HCT116 (cell line): ENCODE measurements at regions not wholly inside any gene's neighbourhood (a gene's known extent, or its start where the extent isn't known, plus 50 kb on each side); places are given as distances from the start of the nearest gene placed in this dataset.

Source experiments
- ATAC-seq: fragments of 200-7000 bp; cut with Tn5 transposase; 2 replicates; pipeline ENCODE4 v1.9.1; 2020; ENCODE audit warnings: mild to moderate bottlenecking, moderate library complexity
- BruUV-seq: library from RNA; stranded (reverse); fragments of 400-500 nt; replicated peaks from 2 replicates; lab custom pipeline; 2021; lab: Mats Ljungman, UMichigan
- CTCF ChIA-PET: fragments of 300-600 bp; sonication (Branson Sonifier 250); formaldehyde crosslinking; loops from one replicate; lab custom pipeline; 2021; ENCODE audit warnings: antibody characterized with exemption; lab: Charles Lee
- POLR2A ChIA-PET: fragments of 300-600, 350-600 bp; sonication (Branson Sonifier 250); formaldehyde crosslinking; loops from one replicate; lab custom pipeline; 2021; ENCODE audit warnings: antibody characterized with exemption; lab: Charles Lee
- RAD21 ChIA-PET, 2 experiments: fragments of 300-600 bp; sonication (Branson Sonifier 250); formaldehyde crosslinking; loops; one replicate each; lab custom pipeline; 2023; ENCODE audit warnings: low total read pairs in 2 of 2; ENCODE audit not compliant: uncharacterized antibody in 2 of 2, unreplicated experiment in 2 of 2, low non-redundant PET in 1 of 2; lab: Charles Lee
- DNase-seq: peaks from one replicate; pipeline ENCODE4 v3.0.0-alpha.2; 2010; ENCODE audit warnings: low read depth, low spot score
- H2AFZ ChIP-seq: fragments of 200-600 bp; shearing (Covaris generic), sonication (generic); 2 replicates; pipeline ENCODE4 v1.6.1; 2017; ENCODE audit warnings: low read depth, mixed run types, mixed read lengths, antibody characterized with exemption, low read length; ENCODE audit not compliant: poor library complexity, severe bottlenecking
- H3K27ac ChIP-seq: 2 replicates; pipeline ENCODE4 v1.5.1; 2012; ENCODE audit warnings: low read depth, low read length
- H3K27me3 ChIP-seq: fragments of 200-600 bp; sonication (generic); 2 replicates; pipeline ENCODE4 v1.6.1; 2016; ENCODE audit warnings: mixed run types, low read length, mixed read lengths; ENCODE audit not compliant: insufficient read depth
- H3K36me3 ChIP-seq, 2 experiments: fragments of 200-500 bp in 1 of 2; fragments of 200-600 bp in 1 of 2; sonication (Bioruptor generic) in 1 of 2; sonication (generic) in 1 of 2; 2 replicates each; pipeline versions ENCODE4 v1.5.1 to v1.6.1; 2014 to 2016; ENCODE audit warnings: low read length in 2 of 2, inconsistent platforms in 1 of 2, mixed read lengths in 1 of 2, mixed run types in 1 of 2; ENCODE audit not compliant: insufficient read depth in 2 of 2, control insufficient read depth in 1 of 2
- H3K4me1 ChIP-seq, 2 experiments: fragments of 200-600 bp in 1 of 2; sonication (generic) in 1 of 2; 2 replicates each; pipeline versions ENCODE4 v1.5.1 to v1.6.1; 2012 to 2017; ENCODE audit warnings: low read length in 2 of 2, inconsistent platforms in 1 of 2, mild to moderate bottlenecking in 1 of 2, mixed read lengths in 1 of 2, mixed run types in 1 of 2, moderate library complexity in 1 of 2; ENCODE audit not compliant: insufficient read depth in 2 of 2, control insufficient read depth in 1 of 2
- H3K4me2 ChIP-seq: fragments of 200-600 bp; sonication (generic); 2 replicates; pipeline ENCODE4 v1.6.1; 2017; ENCODE audit warnings: mixed run types, low read length, mixed read lengths
- H3K4me3 ChIP-seq, 2 experiments: fragments of 200-600 bp in 1 of 2; sonication (generic) in 1 of 2; replicated peaks in 1 of 2; 2 replicates each; pipeline ENCODE4 v1.5.1; 2011 to 2016; ENCODE audit warnings: low read length in 2 of 2, control low read depth in 1 of 2, low read depth in 1 of 2, mild to moderate bottlenecking in 1 of 2, mixed read lengths in 1 of 2, mixed run types in 1 of 2
- H3K79me2 ChIP-seq: fragments of 200-600 bp; sonication (generic); 2 replicates; pipeline ENCODE4 v1.6.1; 2017; ENCODE audit warnings: mild to moderate bottlenecking, mixed run types, low read length, moderate library complexity, mixed read lengths; ENCODE audit not compliant: insufficient read depth
- H3K9ac ChIP-seq: fragments of 200-600 bp; sonication (generic); 2 replicates; pipeline ENCODE4 v1.6.1; 2016; ENCODE audit warnings: low read length, mixed read lengths
- H3K9me2 ChIP-seq: fragments of 200-600 bp; sonication (generic), shearing (Covaris generic); 2 replicates; pipeline ENCODE4 v1.6.1; 2017; ENCODE audit warnings: mixed run types, mild to moderate bottlenecking, moderate library complexity; ENCODE audit not compliant: insufficient read depth
- H3K9me3 ChIP-seq, 2 experiments: fragments of 200-500 bp in 1 of 2; fragments of 200-600 bp in 1 of 2; sonication (Bioruptor generic) in 1 of 2; sonication (generic) in 1 of 2; 2 replicates each; pipeline ENCODE4 v1.6.1; 2014 to 2017; ENCODE audit warnings: low read length in 2 of 2, mixed read lengths in 2 of 2, inconsistent platforms in 1 of 2, low read depth in 1 of 2, mild to moderate bottlenecking in 1 of 2, mixed run types in 1 of 2, moderate library complexity in 1 of 2; ENCODE audit not compliant: control insufficient read depth in 1 of 2, insufficient read depth in 1 of 2
- H4K20me1 ChIP-seq: fragments of 200-600 bp; sonication (generic), shearing (Covaris generic); 2 replicates; pipeline ENCODE4 v1.6.1; 2017; ENCODE audit warnings: mixed run types, mild to moderate bottlenecking, moderate library complexity; ENCODE audit not compliant: insufficient read depth
- ELF1 ChIP-seq: IDR thresholded peaks from 2 replicates; pipeline ENCODE4 v1.6.1; 2012; ENCODE audit warnings: low read depth, borderline replicate concordance
- EZH2 ChIP-seq: fragments of 200-600 bp; sonication (generic); IDR thresholded peaks from 2 replicates; pipeline ENCODE4 v1.6.1; 2017; ENCODE audit warnings: antibody characterized with exemption, mixed run types
- EZH2phosphoT487 ChIP-seq: fragments of 200-600 bp; IDR thresholded peaks from 2 replicates; pipeline ENCODE4 v1.6.1; 2018; ENCODE audit warnings: antibody characterized with exemption, borderline replicate concordance
- SIN3A ChIP-seq: IDR thresholded peaks from 2 replicates; pipeline ENCODE4 v1.6.1; 2012; ENCODE audit warnings: low read depth
- SRF ChIP-seq: IDR thresholded peaks from 2 replicates; pipeline ENCODE4 v1.6.1; 2012; ENCODE audit warnings: low read depth
- TCF7L2 ChIP-seq: IDR thresholded peaks from 2 replicates; pipeline ENCODE4 v1.7.0; 2011; ENCODE audit warnings: borderline replicate concordance, inconsistent platforms; ENCODE audit not compliant: insufficient read depth, insufficient read length; ENCODE audit errors: extremely low read depth
- ZNF274 ChIP-seq: fragments of 200-500 bp; sonication (Bioruptor generic); IDR thresholded peaks from 2 replicates; pipeline ENCODE4 v1.6.1; 2014; ENCODE audit warnings: mild to moderate bottlenecking, low read depth, low read length, inconsistent platforms
- intact Hi-C: fragments of 100-400 bp; cut with micrococcal nuclease; formaldehyde crosslinking; loops from 2 replicates; pipeline ENCODE4 v1.10.0; 2022
- TF ChIP-seq, protein P1 (sequence below): IDR thresholded peaks from 2 replicates; pipeline ENCODE4 v1.6.1; 2012
- TF ChIP-seq, protein P2 (sequence below), 3 experiments: fragments of 200-600 bp in 1 of 3; sonication (generic) in 1 of 3; IDR thresholded peaks in 2 of 3; conservative IDR thresholded peaks in 1 of 3; 2 replicates each; pipeline ENCODE4 v1.5.1; 2012 to 2017; ENCODE audit warnings: low read depth in 2 of 3, low read length in 2 of 3, antibody characterized with exemption in 1 of 3, borderline replicate concordance in 1 of 3, control low read depth in 1 of 3, mild to moderate bottlenecking in 1 of 3, mixed read lengths in 1 of 3, mixed run types in 1 of 3, moderate library complexity in 1 of 3; ENCODE audit not compliant: insufficient read depth in 1 of 3
- TF ChIP-seq, protein P3 (sequence below): IDR thresholded peaks from 2 replicates; pipeline ENCODE4 v1.6.1; 2012

DNA sequence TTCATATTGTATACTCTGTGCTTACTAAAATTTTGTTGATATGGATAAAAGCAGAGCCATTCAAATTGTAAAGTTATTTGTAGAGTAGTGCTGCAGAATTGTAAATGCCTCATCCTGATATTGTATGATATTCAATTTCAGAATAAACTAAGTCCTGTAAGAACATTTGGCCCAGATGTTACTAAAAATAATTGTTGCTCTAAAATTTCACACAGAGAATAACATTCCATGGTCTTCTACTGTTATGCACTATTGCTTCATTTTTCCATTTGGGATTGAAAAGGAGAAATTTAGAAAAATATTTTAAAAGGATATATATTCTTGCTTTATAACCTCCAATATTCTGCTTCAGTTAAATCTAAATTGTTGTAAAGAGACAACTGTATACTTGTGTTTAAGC, 195.6 kb downstream of the LARP7 start:
- TF ChIP-seq ZNF274, result no peak
- no peak for TF ChIP-seq EZH2
- no peak for TF ChIP-seq ELF1
- TF ChIP-seq, protein P1, sequence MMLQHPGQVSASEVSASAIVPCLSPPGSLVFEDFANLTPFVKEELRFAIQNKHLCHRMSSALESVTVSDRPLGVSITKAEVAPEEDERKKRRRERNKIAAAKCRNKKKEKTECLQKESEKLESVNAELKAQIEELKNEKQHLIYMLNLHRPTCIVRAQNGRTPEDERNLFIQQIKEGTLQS, result no peak
- no peak for TF ChIP-seq TCF7L2
- TF ChIP-seq SRF, result no peak
- TF ChIP-seq, protein P2, sequence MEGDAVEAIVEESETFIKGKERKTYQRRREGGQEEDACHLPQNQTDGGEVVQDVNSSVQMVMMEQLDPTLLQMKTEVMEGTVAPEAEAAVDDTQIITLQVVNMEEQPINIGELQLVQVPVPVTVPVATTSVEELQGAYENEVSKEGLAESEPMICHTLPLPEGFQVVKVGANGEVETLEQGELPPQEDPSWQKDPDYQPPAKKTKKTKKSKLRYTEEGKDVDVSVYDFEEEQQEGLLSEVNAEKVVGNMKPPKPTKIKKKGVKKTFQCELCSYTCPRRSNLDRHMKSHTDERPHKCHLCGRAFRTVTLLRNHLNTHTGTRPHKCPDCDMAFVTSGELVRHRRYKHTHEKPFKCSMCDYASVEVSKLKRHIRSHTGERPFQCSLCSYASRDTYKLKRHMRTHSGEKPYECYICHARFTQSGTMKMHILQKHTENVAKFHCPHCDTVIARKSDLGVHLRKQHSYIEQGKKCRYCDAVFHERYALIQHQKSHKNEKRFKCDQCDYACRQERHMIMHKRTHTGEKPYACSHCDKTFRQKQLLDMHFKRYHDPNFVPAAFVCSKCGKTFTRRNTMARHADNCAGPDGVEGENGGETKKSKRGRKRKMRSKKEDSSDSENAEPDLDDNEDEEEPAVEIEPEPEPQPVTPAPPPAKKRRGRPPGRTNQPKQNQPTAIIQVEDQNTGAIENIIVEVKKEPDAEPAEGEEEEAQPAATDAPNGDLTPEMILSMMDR (IDR thresholded peaks at IDR 0.05 in 2 of 3, conservative IDR thresholded peaks at IDR 0.05 in 1 of 3; ENCODE audit: borderline replicate concordance in 1 of 3, insufficient read depth in 1 of 3, low read depth in 2 of 3, low read length in 2 of 3), result no peak
- TF ChIP-seq SIN3A, result no peak
- TF ChIP-seq EZH2phosphoT487, result no peak
- TF ChIP-seq, protein P3, sequence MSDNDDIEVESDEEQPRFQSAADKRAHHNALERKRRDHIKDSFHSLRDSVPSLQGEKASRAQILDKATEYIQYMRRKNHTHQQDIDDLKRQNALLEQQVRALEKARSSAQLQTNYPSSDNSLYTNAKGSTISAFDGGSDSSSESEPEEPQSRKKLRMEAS, result no peak
- no peaks in the 10 kb centered on the region for H4K20me1 ChIP-seq
- intact Hi-C loops, result no loop called here
- no peak for DNase-seq
- H3K9me3 ChIP-seq, result no peaks in the 10 kb centered on the region
- H3K4me3 ChIP-seq, result no peak overlapping the region
- BruUV-seq, result no TSS peak
- H3K27me3 ChIP-seq, result no peaks in the 10 kb centered on the region
- H3K9me2 ChIP-seq, result no peaks in the 10 kb centered on the region
- CTCF ChIA-PET, result no interaction called here
- RAD21 ChIA-PET, result no interaction called here
- H3K9ac ChIP-seq, result no peak overlapping the region
- H3K4me1 ChIP-seq, result no peaks in the 10 kb centered on the region
- no peak overlapping the region for H3K27ac ChIP-seq
- ATAC-seq, result no peak
- no peak overlapping the region for H3K4me2 ChIP-seq
- POLR2A ChIA-PET, result no interaction called here
- H3K79me2 ChIP-seq, result no peaks in the 10 kb centered on the region
- H2AFZ ChIP-seq, result no peak overlapping the region
- no peaks in the 10 kb centered on the region for H3K36me3 ChIP-seq
